DOHH2 (cell line): ENCODE measurements at regions not wholly inside any gene's neighbourhood (a gene's known extent, or its start where the extent isn't known, plus 50 kb on each side); places are given as distances from the start of the nearest gene placed in this dataset.

Experiments used
- EZH2phosphoT487 ChIP-seq: fragments of 200-600 bp; sonication (generic); IDR thresholded peaks from 2 replicates; pipeline ENCODE4 v1.6.1; 2017; ENCODE audit warnings: borderline replicate concordance, mild to moderate bottlenecking, antibody characterized with exemption, low read length, moderate library complexity, mixed read lengths
- TF ChIP-seq, protein P1 (sequence below): fragments of 200-600 bp; sonication (generic); IDR thresholded peaks from one replicate; pipeline ENCODE4 v1.5.1; 2014; ENCODE audit warnings: antibody characterized with exemption, mild to moderate bottlenecking, low read depth, low read length; ENCODE audit not compliant: poor library complexity, severe bottlenecking

DNA sequence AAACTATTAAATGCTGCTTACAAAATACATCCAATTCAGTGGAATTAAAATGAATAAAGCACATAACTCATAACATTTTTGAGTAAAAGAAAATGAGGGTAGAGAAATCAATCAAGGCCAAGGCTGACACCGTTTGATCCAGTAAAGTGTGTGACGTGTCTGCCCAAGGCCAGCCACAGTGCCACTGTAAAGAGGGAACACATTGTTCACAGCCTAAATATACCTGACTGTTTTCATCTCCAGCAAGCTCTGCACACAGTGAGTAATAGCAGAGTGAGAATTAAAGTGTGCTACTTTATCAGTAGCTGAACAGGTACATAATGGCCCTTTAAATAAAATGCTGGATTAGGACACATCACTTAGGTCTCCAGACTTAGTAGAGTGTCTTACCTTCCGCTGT, 130.8 kb upstream of the DPP6 start:
- TF ChIP-seq, protein P1, sequence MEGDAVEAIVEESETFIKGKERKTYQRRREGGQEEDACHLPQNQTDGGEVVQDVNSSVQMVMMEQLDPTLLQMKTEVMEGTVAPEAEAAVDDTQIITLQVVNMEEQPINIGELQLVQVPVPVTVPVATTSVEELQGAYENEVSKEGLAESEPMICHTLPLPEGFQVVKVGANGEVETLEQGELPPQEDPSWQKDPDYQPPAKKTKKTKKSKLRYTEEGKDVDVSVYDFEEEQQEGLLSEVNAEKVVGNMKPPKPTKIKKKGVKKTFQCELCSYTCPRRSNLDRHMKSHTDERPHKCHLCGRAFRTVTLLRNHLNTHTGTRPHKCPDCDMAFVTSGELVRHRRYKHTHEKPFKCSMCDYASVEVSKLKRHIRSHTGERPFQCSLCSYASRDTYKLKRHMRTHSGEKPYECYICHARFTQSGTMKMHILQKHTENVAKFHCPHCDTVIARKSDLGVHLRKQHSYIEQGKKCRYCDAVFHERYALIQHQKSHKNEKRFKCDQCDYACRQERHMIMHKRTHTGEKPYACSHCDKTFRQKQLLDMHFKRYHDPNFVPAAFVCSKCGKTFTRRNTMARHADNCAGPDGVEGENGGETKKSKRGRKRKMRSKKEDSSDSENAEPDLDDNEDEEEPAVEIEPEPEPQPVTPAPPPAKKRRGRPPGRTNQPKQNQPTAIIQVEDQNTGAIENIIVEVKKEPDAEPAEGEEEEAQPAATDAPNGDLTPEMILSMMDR, result no peak
- no peak for TF ChIP-seq EZH2phosphoT487
